ENCODE measurements at regions not wholly inside any gene's neighbourhood (a gene's known extent, or its start where the extent isn't known, plus 50 kb on each side); places are given as distances from the start of the nearest gene placed in this dataset.

DNA sequence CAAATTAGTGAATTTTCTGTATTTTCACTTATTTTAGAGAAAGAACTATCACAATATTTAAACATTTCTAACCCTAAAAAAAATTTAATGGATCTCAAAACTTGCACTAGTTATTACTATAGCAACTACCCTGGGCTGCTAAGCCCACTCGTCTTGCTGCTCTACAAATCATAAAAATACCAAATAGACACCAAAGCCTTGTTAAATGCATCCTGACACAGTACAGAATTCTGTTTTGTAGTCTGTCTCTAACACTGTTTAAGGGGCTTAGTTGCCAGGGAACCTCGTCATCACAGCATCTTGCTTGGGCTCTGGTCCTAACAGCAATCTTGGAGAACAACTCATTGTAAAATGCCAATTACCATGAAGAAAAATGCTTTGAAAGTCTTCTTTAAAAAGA is 56.9 kb upstream of the MBOAT1 start:
- TF ChIP-seq FOXJ3 (CRISPR knock-in tag; IDR thresholded peaks at IDR 0.05) (no peak), RCOR1 (IDR thresholded peaks at IDR 0.05; ENCODE audit: low read length) (no peak), RAD21 (IDR thresholded peaks at IDR 0.05; ENCODE audit: low read length) (no peak), FOXM1 (IDR thresholded peaks at IDR 0.05; ENCODE audit: low read depth) (no peak), CHD2 (IDR thresholded peaks at IDR 0.05; ENCODE audit: low read length, partially characterized antibody) (no peak), EZH2phosphoT487 (IDR thresholded peaks at IDR 0.05; ENCODE audit: borderline replicate concordance, low read depth) (no peak), ELF1 (IDR thresholded peaks at IDR 0.05) (no peak), GABPA (IDR thresholded peaks at IDR 0.05; ENCODE audit: low read depth) (no peak), TEAD4 (IDR thresholded peaks at IDR 0.05; ENCODE audit: borderline replicate concordance, insufficient read depth) (no peak), MXI1 (IDR thresholded peaks at IDR 0.05; ENCODE audit: low read depth, low read length) (no peak), JUND (IDR thresholded peaks at IDR 0.05) (no peak), YY1 (IDR thresholded peaks at IDR 0.05; ENCODE audit: low read depth) (no peak)
- TF ChIP-seq, protein P1, sequence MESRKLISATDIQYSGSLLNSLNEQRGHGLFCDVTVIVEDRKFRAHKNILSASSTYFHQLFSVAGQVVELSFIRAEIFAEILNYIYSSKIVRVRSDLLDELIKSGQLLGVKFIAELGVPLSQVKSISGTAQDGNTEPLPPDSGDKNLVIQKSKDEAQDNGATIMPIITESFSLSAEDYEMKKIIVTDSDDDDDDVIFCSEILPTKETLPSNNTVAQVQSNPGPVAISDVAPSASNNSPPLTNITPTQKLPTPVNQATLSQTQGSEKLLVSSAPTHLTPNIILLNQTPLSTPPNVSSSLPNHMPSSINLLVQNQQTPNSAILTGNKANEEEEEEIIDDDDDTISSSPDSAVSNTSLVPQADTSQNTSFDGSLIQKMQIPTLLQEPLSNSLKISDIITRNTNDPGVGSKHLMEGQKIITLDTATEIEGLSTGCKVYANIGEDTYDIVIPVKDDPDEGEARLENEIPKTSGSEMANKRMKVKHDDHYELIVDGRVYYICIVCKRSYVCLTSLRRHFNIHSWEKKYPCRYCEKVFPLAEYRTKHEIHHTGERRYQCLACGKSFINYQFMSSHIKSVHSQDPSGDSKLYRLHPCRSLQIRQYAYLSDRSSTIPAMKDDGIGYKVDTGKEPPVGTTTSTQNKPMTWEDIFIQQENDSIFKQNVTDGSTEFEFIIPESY (IDR thresholded peaks at IDR 0.05; ENCODE audit: borderline replicate concordance, low read depth) = no peak
- TF ChIP-seq, protein P2, sequence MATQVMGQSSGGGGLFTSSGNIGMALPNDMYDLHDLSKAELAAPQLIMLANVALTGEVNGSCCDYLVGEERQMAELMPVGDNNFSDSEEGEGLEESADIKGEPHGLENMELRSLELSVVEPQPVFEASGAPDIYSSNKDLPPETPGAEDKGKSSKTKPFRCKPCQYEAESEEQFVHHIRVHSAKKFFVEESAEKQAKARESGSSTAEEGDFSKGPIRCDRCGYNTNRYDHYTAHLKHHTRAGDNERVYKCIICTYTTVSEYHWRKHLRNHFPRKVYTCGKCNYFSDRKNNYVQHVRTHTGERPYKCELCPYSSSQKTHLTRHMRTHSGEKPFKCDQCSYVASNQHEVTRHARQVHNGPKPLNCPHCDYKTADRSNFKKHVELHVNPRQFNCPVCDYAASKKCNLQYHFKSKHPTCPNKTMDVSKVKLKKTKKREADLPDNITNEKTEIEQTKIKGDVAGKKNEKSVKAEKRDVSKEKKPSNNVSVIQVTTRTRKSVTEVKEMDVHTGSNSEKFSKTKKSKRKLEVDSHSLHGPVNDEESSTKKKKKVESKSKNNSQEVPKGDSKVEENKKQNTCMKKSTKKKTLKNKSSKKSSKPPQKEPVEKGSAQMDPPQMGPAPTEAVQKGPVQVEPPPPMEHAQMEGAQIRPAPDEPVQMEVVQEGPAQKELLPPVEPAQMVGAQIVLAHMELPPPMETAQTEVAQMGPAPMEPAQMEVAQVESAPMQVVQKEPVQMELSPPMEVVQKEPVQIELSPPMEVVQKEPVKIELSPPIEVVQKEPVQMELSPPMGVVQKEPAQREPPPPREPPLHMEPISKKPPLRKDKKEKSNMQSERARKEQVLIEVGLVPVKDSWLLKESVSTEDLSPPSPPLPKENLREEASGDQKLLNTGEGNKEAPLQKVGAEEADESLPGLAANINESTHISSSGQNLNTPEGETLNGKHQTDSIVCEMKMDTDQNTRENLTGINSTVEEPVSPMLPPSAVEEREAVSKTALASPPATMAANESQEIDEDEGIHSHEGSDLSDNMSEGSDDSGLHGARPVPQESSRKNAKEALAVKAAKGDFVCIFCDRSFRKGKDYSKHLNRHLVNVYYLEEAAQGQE (IDR thresholded peaks at IDR 0.05; ENCODE audit: low read depth, low read length) = no peak
- TF ChIP-seq, protein P3, sequence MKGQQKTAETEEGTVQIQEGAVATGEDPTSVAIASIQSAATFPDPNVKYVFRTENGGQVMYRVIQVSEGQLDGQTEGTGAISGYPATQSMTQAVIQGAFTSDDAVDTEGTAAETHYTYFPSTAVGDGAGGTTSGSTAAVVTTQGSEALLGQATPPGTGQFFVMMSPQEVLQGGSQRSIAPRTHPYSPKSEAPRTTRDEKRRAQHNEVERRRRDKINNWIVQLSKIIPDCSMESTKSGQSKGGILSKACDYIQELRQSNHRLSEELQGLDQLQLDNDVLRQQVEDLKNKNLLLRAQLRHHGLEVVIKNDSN (IDR thresholded peaks at IDR 0.05; ENCODE audit: borderline replicate concordance, low read depth) = no peak
- Histone ChIP-seq H3K27ac (ENCODE audit: low read depth in 2 of 2, low read length in 1 of 2) (no peak overlapping the region), H4K20me1 (ENCODE audit: insufficient read depth) (no peaks in the 10 kb centered on the region), H3F3A (replicated peaks; ENCODE audit: insufficient read depth) (peaks cover 9% of the 10 kb centered on the region), H3K36me3 (replicated peaks in 1 of 2; ENCODE audit: control insufficient read depth in 1 of 2, insufficient read depth in 2 of 2, low read length in 1 of 2) (no peaks in the 10 kb centered on the region), H3K9me3 (no peaks in the 10 kb centered on the region), H3K79me2 (ENCODE audit: insufficient read depth) (no peaks in the 10 kb centered on the region), H3K4me1 (ENCODE audit: control insufficient read depth in 1 of 2, insufficient read depth in 2 of 2, low read depth in 1 of 2, low read length in 1 of 2) (peaks cover 5 to 6% of the 10 kb centered on the region in 2 experiments; a peak in 1 of 4 replicates), H2AFZ (ENCODE audit: low read depth) (no peak overlapping the region), H3K4me2 (no peak overlapping the region), H3K27me3 (ENCODE audit: insufficient read depth) (no peaks in the 10 kb centered on the region), H3K9me2 (no peaks in the 10 kb centered on the region), H3K4me3 (ENCODE audit: low read depth in 2 of 2, low read length in 1 of 2) (no peak overlapping the region), H3K9ac (no peak overlapping the region)
- ChIA-PET POLR2A (no interaction called here), CTCF (no interaction called here)
- WGBS (ENCODE audit: low lambda C conversion rate) = 52% methylated on average over 2 of the region's 2 CpGs
- DNase-seq = no peak

All from SK-N-SH (cell line).